ENCODE measurements at regions not wholly inside any gene's neighbourhood (a gene's known extent, or its start where the extent isn't known, plus 50 kb on each side); places are given as distances from the start of the nearest gene placed in this dataset.

GRCh38 chr3:103494512-103494911 lies 1059.7 kb downstream of the ZPLD1 start:
- Histone ChIP-seq H3K36me3 (ENCODE audit: control insufficient read depth in 2 of 2, insufficient read depth in 2 of 2, low read length in 1 of 2) (no peaks in the 10 kb centered on the region), H3K4me2 (ENCODE audit: control insufficient read depth, insufficient read depth) (no peak overlapping the region), H2AFZ (ENCODE audit: control insufficient read depth, low read depth, low read length) (no peak overlapping the region), H3K79me2 (ENCODE audit: control insufficient read depth, insufficient read depth, low read length) (no peaks in the 10 kb centered on the region), H3K27ac (ENCODE audit: control insufficient read depth, insufficient read depth) (no peak overlapping the region), H3K9me3 (replicated peaks; ENCODE audit: control insufficient read depth, insufficient read depth, low read length) (no peaks in the 10 kb centered on the region), H3K4me1 (ENCODE audit: control insufficient read depth, insufficient read depth, low read length) (no peaks in the 10 kb centered on the region), H3K4me3 (no peak overlapping the region), H3K9ac (ENCODE audit: control insufficient read depth, insufficient read depth, low read length) (no peak overlapping the region), H3K27me3 (replicated peaks in 1 of 2; ENCODE audit: control insufficient read depth in 2 of 2, insufficient read depth in 2 of 2, low read length in 1 of 2) (no peaks in the 10 kb centered on the region), H4K20me1 (ENCODE audit: control insufficient read depth, insufficient read depth) (no peaks in the 10 kb centered on the region)
- no peak for DNase-seq (ENCODE audit: low read depth, low spot score)
- in situ Hi-C loops (cut with MboI) (no loop called here), intact Hi-C loops (cut with micrococcal nuclease; ENCODE audit: unreplicated experiment) (no loop called here)
- ChIA-PET RAD21 (ENCODE audit: unreplicated experiment) (no interaction called here), SMC1A (ENCODE audit: uncharacterized antibody, unreplicated experiment) (no interaction called here), POLR2A (no interaction called here), CTCF (no interaction called here)
- TF ChIP-seq MYB (IDR thresholded peaks at IDR 0.05; ENCODE audit: borderline replicate concordance, low read depth, low read length), result no peak
- no peak for TF ChIP-seq CREM (IDR thresholded peaks at IDR 0.05; ENCODE audit: low read depth)
- TF ChIP-seq ELK1 (IDR thresholded peaks at IDR 0.05; ENCODE audit: low read depth, low read length), result no peak
- TF ChIP-seq ZNF384 (IDR thresholded peaks at IDR 0.05; ENCODE audit: borderline replicate concordance, low read depth, low read length), result no peak
- TF ChIP-seq PAX5 (IDR thresholded peaks at IDR 0.05; ENCODE audit: borderline replicate concordance, low read depth, low read length), result no peak
- no peak for TF ChIP-seq HDAC6 (IDR thresholded peaks at IDR 0.05; ENCODE audit: unreplicated experiment)
- FAIRE-seq, result no peak
- WGBS (ENCODE audit: insufficient coverage, insufficient replicate concordance, low lambda C conversion rate, missing lambda C conversion rate), result 33% methylated on average over 3 of the region's 3 CpGs
- ATAC-seq, result no peak
- BruUV-seq (replicated peaks), result no TSS peak

- ChIA-PET SMC1A (ENCODE audit: uncharacterized antibody, unreplicated experiment) (no interaction called here), CTCF (no interaction called here), RAD21 (ENCODE audit: unreplicated experiment) (no interaction called here), POLR2A (no interaction called here)
- 0% methylated on average over 2 of the region's 2 CpGs for WGBS (ENCODE audit: insufficient coverage, insufficient replicate concordance, low lambda C conversion rate, missing lambda C conversion rate)
- no peaks in the 10 kb centered on the region for H3K36me3 ChIP-seq (ENCODE audit: control insufficient read depth in 2 of 2, insufficient read depth in 2 of 2, low read length in 1 of 2)
- H2AFZ ChIP-seq (ENCODE audit: control insufficient read depth, low read depth, low read length), result no peak overlapping the region
- no peaks in the 10 kb centered on the region for H4K20me1 ChIP-seq (ENCODE audit: control insufficient read depth, insufficient read depth)
- no peak overlapping the region for H3K27ac ChIP-seq (ENCODE audit: control insufficient read depth, insufficient read depth)
- DNase-seq (ENCODE audit: low read depth, low spot score), result no peak
- no peak overlapping the region for H3K4me2 ChIP-seq (ENCODE audit: control insufficient read depth, insufficient read depth)
- H3K4me3 ChIP-seq, result no peak overlapping the region
- no peak for FAIRE-seq
- H3K9me3 ChIP-seq (replicated peaks; ENCODE audit: control insufficient read depth, insufficient read depth, low read length), result no peaks in the 10 kb centered on the region
- H3K4me1 ChIP-seq (ENCODE audit: control insufficient read depth, insufficient read depth, low read length), result no peaks in the 10 kb centered on the region
- H3K9ac ChIP-seq (ENCODE audit: control insufficient read depth, insufficient read depth, low read length), result no peak overlapping the region
- H3K79me2 ChIP-seq (ENCODE audit: control insufficient read depth, insufficient read depth, low read length), result no peaks in the 10 kb centered on the region
- no peaks in the 10 kb centered on the region for H3K27me3 ChIP-seq (replicated peaks in 1 of 2; ENCODE audit: control insufficient read depth in 2 of 2, insufficient read depth in 2 of 2, low read length in 1 of 2)
- intact Hi-C loops (cut with micrococcal nuclease; ENCODE audit: unreplicated experiment) (no loop called here), in situ Hi-C loops (cut with MboI) (no loop called here)
- TF ChIP-seq DPF2 (IDR thresholded peaks at IDR 0.05) (no peak), NFXL1 (IDR thresholded peaks at IDR 0.05; ENCODE audit: borderline replicate concordance) (no peak), EP300 (IDR thresholded peaks at IDR 0.05; ENCODE audit: borderline replicate concordance in 1 of 2, control insufficient read depth in 1 of 2, low read depth in 2 of 2, low read length in 2 of 2) (no peak), NR2F1 (conservative IDR thresholded peaks at IDR 0.05) (no peak)
- no TSS peak for BruUV-seq (replicated peaks)
- ATAC-seq, result no peak
Measured at GRCh38 chr3:103495186-103495585, 1060.4 kb downstream of the ZPLD1 start.
